Fibroblast of skin of abdomen (primary cell): ENCODE measurements at regions not wholly inside any gene's neighbourhood (a gene's known extent, or its start where the extent isn't known, plus 50 kb on each side); places are given as distances from the start of the nearest gene placed in this dataset.

Experiments used
- DNase-seq: peaks from one replicate; pipeline ENCODE4 v3.0.0-alpha.2; 2013

GRCh38 chr3:135753506-135753905 lies 212.0 kb upstream of the PPP2R3A start:
- no peak for DNase-seq

GRCh38 chr3:135755330-135756105 lies 210.0 kb upstream of the PPP2R3A start:
- DNase-seq = no peak

GRCh38 chr3:135756106-135756668 lies 209.3 kb upstream of the PPP2R3A start:
- no peak for DNase-seq

GRCh38 chr3:135757421-135757820 lies 208.1 kb upstream of the PPP2R3A start:
- DNase-seq = no peak

- DNase-seq = no peak
These were observed 206.6 kb upstream of the PPP2R3A start for GRCh38 chr3:135758961-135759360.

- no peak for DNase-seq
These were observed 205.9 kb upstream of the PPP2R3A start for GRCh38 chr3:135759651-135760050.

- DNase-seq = no peak
These were observed 204.9 kb upstream of the PPP2R3A start for GRCh38 chr3:135760581-135760980.

- no peak for DNase-seq
These were observed 203.2 kb upstream of the PPP2R3A start for GRCh38 chr3:135762188-135762856.

GRCh38 chr3:135766115-135766514 lies 199.4 kb upstream of the PPP2R3A start:
- DNase-seq = no peak

- DNase-seq = no peak
These were observed 193.8 kb upstream of the PPP2R3A start for GRCh38 chr3:135771760-135772159.

GRCh38 chr3:135779024-135779423 lies 186.5 kb upstream of the PPP2R3A start:
- DNase-seq = no peak

- DNase-seq = peak; percentile 9
These were observed 185.8 kb upstream of the PPP2R3A start for GRCh38 chr3:135779590-135780235.

GRCh38 chr3:135781026-135781815 lies 184.3 kb upstream of the PPP2R3A start:
- DNase-seq = no peak

- no peak for DNase-seq
These were observed 181.0 kb upstream of the PPP2R3A start for GRCh38 chr3:135784557-135784956.

- no peak for DNase-seq
These were observed 177.4 kb upstream of the PPP2R3A start for GRCh38 chr3:135788146-135788545.

GRCh38 chr3:135788978-135789377 lies 176.6 kb upstream of the PPP2R3A start:
- DNase-seq = no peak

GRCh38 chr3:135792174-135792573 lies 173.4 kb upstream of the PPP2R3A start:
- no peak for DNase-seq

- no peak for DNase-seq
These were observed 172.6 kb upstream of the PPP2R3A start for GRCh38 chr3:135792858-135793475.

- no peak for DNase-seq
These were observed 165.4 kb upstream of the PPP2R3A start for GRCh38 chr3:135800071-135800549.

GRCh38 chr3:135801018-135801417 lies 164.5 kb upstream of the PPP2R3A start:
- DNase-seq = no peak

GRCh38 chr3:135802171-135802570 lies 163.4 kb upstream of the PPP2R3A start:
- DNase-seq = no peak
